Small intestine (tissue), 7 donors: ENCODE measurements at regions not wholly inside any gene's neighbourhood (a gene's known extent, or its start where the extent isn't known, plus 50 kb on each side); places are given as distances from the start of the nearest gene placed in this dataset.

Experiments used
- DNase-seq, 2 donors: peaks; one replicate each; pipeline versions ENCODE4 v3.0.0 to v3.0.0-alpha.2; 2013
- FAIRE-seq: peaks from 2 replicates; lab custom pipeline; 2012; peaks lifted over from hg19 to GRCh38; lab: Jason Lieb, UNC
- H3K27ac ChIP-seq, 3 donors: one replicate each; pipeline ENCODE4 v1.5.1; 2013; ENCODE audit warnings: low read length in 2 of 3, mild to moderate bottlenecking in 2 of 3, control low read depth in 1 of 3, inconsistent platforms in 1 of 3, low read depth in 1 of 3, moderate library complexity in 1 of 3
- H3K27me3 ChIP-seq, 3 donors: one replicate each; pipeline ENCODE4 v1.6.1; 2013; ENCODE audit warnings: low read length in 3 of 3, inconsistent platforms in 1 of 3; ENCODE audit not compliant: control insufficient read depth in 3 of 3, insufficient read depth in 3 of 3
- H3K36me3 ChIP-seq, 3 donors: one replicate each; pipeline ENCODE4 v1.6.1; 2013; ENCODE audit warnings: low read length in 3 of 3, inconsistent platforms in 1 of 3, low read depth in 1 of 3, mild to moderate bottlenecking in 1 of 3, moderate library complexity in 1 of 3; ENCODE audit not compliant: control insufficient read depth in 3 of 3, insufficient read depth in 2 of 3
- H3K4me1 ChIP-seq, 3 donors: one replicate each; pipeline ENCODE4 v1.6.1; 2013; ENCODE audit warnings: low read length in 2 of 3, inconsistent platforms in 1 of 3, low read depth in 1 of 3, mild to moderate bottlenecking in 1 of 3, moderate library complexity in 1 of 3; ENCODE audit not compliant: control insufficient read depth in 3 of 3, insufficient read depth in 2 of 3
- H3K4me3 ChIP-seq, 3 donors: one replicate each; pipeline ENCODE4 v1.5.1; 2013; ENCODE audit warnings: low read length in 3 of 3, control low read depth in 1 of 3, inconsistent platforms in 1 of 3, low read depth in 1 of 3, mild to moderate bottlenecking in 1 of 3, moderate library complexity in 1 of 3
- H3K9me3 ChIP-seq, 2 donors: one replicate each; pipeline ENCODE4 v1.6.1; 2013; ENCODE audit warnings: low read depth in 1 of 2, low read length in 1 of 2; ENCODE audit not compliant: control insufficient read depth in 2 of 2, insufficient read depth in 1 of 2
- WGBS, 3 donors: extraction: QIAGEN DNeasy Blood & Tissue Kit; methylation state at CpG; one replicate each; pipeline ENCODE4 v1.1.7; 2013; 5-methylcytosine and 5-hydroxymethylcytosine counted together
- donor health status: healthy with polysubstance abuse.
- donor health status: control.
- donor health status: control.
- donor health status: Bipolar disorder and iron deficiency.
- donor health status: healthy.

DNA sequence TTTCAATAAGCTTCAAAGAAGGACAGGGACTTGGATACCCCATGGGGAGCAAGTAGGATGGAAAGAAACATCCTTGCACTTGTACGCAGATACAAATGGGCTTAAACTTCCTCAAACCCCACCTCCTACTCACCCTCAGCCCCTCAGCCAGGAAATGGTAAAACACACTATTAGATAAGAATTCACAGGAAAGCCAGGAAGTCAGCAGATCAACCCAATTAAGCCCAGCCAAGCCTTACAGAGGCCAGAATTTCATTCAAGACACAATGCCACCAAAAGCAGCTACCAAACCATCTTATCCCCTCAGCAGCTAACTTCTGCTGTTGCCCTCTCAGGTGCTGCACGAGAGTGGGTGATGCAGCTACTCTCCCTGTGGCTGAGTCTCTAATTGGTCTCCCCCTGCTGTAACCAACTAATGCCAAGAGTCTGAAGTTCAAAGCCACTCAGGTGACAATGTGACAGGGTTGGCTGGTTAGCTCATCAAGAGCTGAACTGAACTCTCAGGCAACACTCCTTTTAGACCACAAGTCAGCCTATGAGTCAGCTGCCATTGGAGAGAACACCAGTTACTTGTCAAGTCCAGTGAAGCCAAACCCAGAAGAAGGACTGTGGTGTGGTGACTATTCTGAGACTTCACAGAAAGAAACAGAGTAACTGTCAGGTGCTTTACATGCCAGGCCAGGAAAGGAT, 201.9 kb downstream of the ZNF608 start:
- no peaks in the 10 kb centered on the region for H3K9me3 ChIP-seq
- WGBS, 3 donors, result 50 to 65% (median 58%) methylated on average over 2 of the region's 2 CpGs
- H3K36me3 ChIP-seq, result no peaks in the 10 kb centered on the region
- H3K4me1 ChIP-seq, result peaks cover 0 to 3% (median 0%) of the 10 kb centered on the region in 3 donors
- FAIRE-seq (no peak), DNase-seq (peak; percentile 51 to 58)
- H3K27ac ChIP-seq, result no peak overlapping the region
- no peaks in the 10 kb centered on the region for H3K27me3 ChIP-seq
- no peak overlapping the region for H3K4me3 ChIP-seq

DNA sequence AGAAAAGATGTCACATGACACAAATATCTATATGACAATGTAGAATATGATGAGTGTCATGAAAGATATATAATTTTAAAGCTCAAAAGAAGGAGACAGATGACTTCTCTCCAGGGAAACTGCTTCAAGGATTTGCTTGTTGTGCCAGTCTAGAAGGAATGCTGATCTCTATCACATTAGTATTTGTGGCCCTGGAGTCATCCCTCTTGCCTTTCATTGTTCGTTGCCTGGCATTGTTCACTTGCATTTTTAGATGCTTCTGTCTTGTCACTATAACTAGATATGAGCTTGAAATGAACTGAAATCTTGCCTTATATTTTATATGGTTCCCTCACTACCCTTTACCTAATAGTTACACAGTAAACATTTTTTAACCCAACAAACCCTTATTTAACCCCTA, 207.5 kb downstream of the ZNF608 start:
- FAIRE-seq (no peak), DNase-seq (no peak)
- Histone ChIP-seq H3K9me3 (no peaks in the 10 kb centered on the region), H3K27ac (no peak overlapping the region), H3K4me3 (no peak overlapping the region), H3K4me1 (no peaks in the 10 kb centered on the region), H3K36me3 (no peaks in the 10 kb centered on the region), H3K27me3 (no peaks in the 10 kb centered on the region)
- 65 to 82% (median 71%) methylated on average over 1 of the region's 1 CpG for WGBS, 3 donors

DNA sequence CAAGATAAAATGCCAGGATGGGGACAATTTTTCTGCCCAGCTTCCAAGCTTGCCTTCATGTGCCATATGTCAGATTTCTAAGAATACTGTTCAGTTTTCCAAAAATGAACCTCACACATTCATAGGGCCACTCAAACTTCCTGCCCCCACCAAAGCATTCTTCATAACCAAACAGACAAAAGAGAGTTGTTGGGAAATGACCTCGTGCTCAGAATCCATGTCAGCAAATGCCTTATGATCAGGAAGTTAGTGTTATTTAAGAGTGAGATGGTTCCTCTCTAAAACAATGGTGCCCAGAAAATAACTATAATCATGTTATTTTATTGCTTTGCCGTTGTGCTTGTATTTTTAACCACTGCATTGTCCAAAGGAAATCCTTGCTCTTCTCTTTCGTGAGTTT, 208.2 kb downstream of the ZNF608 start:
- Histone ChIP-seq H3K4me3 (no peak overlapping the region), H3K27me3 (no peaks in the 10 kb centered on the region), H3K27ac (no peak overlapping the region), H3K36me3 (no peaks in the 10 kb centered on the region), H3K9me3 (peaks cover 0 to 4% of the 10 kb centered on the region in 2 donors), H3K4me1 (no peaks in the 10 kb centered on the region)
- WGBS, 3 donors, result 68 to 72% (median 70%) methylated on average over 3 of the region's 3 CpGs
- DNase-seq (no peak), FAIRE-seq (no peak)

DNA sequence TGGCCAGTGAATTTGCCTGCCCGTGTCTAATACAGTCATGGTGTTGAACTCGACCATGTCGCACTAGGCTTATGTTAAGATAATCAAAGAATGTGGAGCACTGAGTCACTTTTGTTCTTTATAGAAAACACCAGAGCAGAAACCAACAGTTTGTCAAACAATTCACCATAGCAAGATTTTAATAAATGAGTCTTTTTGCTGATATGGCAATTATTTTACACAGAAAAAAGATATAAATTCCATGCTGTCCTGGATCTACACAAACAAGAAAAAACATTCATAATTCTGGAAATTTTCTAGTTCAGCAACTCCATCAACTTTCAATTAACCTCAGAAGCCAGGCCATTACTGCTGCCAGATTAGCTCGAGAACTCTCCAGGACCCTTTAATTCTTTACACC, 208.9 kb downstream of the ZNF608 start:
- no peak for FAIRE-seq
- no peak overlapping the region for H3K4me3 ChIP-seq
- no peaks in the 10 kb centered on the region for H3K4me1 ChIP-seq
- H3K9me3 ChIP-seq, result peaks cover 0 to 4% of the 10 kb centered on the region in 2 donors
- H3K27ac ChIP-seq, result no peak overlapping the region
- H3K36me3 ChIP-seq, result no peaks in the 10 kb centered on the region
- WGBS, 3 donors, result 89 to 94% (median 93%) methylated on average over 4 of the region's 4 CpGs
- no peaks in the 10 kb centered on the region for H3K27me3 ChIP-seq
- no peak for DNase-seq

DNA sequence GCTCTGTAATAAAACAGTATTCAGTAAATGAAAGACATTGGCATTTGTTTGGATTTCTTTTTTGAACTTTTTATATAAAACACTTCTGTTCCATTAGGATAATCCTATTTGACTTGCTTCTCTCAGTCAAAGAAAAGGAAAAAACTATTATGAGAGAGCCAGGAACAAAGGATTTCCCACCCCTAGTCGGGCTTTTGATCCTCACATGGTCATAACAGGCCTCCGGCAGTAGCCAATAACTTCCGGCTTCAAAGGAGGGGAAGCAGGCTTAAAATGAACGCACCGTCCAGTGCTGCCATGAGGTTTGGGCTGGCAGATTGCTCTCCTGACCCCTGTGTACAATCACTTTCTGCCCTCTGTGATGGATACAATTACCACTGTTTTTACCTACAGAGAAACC, 209.3 kb downstream of the ZNF608 start:
- H3K9me3 ChIP-seq, result peaks cover 0 to 4% of the 10 kb centered on the region in 2 donors
- no peaks in the 10 kb centered on the region for H3K4me1 ChIP-seq
- 78 to 90% (median 87%) methylated on average over 5 of the region's 5 CpGs for WGBS, 3 donors
- H3K27me3 ChIP-seq, result no peaks in the 10 kb centered on the region
- H3K36me3 ChIP-seq, result no peaks in the 10 kb centered on the region
- no peak overlapping the region for H3K4me3 ChIP-seq
- peak overlapping the region in 1 of 3 donors; percentile 11 for H3K27ac ChIP-seq
- FAIRE-seq, result no peak
- DNase-seq, result no peak

DNA sequence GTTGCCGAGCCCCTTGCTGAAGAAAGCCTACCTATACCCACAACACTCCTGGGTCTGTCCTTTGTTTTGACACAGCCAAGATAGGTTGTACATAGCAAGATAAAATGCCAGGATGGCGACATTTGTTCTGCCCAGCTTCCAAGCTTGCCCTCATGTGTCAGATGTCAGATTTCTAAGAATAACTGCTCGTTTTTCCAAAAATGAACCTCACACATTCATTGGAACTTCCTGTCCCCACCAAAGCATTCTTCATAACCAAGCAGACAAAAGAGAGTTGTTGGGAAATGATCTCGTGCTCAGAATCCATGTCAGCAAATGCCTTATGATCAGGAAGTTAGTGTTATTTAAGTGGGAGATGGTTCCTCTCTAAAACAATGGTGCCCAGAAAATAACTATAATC, 210.1 kb downstream of the ZNF608 start:
- no peak for DNase-seq
- no peak for FAIRE-seq
- Histone ChIP-seq H3K4me3 (no peak overlapping the region), H3K9me3 (peaks cover 0 to 4% of the 10 kb centered on the region in 2 donors), H3K4me1 (no peaks in the 10 kb centered on the region), H3K27ac (no peak overlapping the region), H3K27me3 (no peaks in the 10 kb centered on the region), H3K36me3 (no peaks in the 10 kb centered on the region)
- WGBS, 3 donors, result 73 to 88% (median 81%) methylated on average over 4 of the region's 4 CpGs

DNA sequence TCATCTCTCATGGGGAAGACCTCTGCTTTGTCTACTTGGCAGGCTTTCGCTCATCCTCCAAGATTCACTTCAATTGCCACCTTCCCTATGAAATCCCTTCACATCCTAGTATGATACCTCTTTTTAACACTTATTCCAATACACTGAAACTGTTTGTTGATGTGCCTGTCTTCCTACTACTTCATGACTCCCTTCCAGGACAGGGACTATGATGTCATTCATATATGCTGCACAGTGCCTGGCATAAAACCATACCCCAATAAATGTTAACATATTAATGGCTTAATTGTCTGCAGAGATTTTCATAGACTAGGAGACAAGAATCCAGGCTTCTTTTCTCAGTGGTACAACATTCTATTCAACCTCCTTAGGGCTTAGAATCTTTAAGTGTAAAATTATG, 215.5 kb downstream of the ZNF608 start:
- Histone ChIP-seq H3K27me3 (no peaks in the 10 kb centered on the region), H3K4me3 (no peak overlapping the region), H3K4me1 (peaks cover 0 to 17% (median 0%) of the 10 kb centered on the region in 3 donors), H3K36me3 (no peaks in the 10 kb centered on the region), H3K27ac (no peak overlapping the region), H3K9me3 (peaks cover 0 to 4% of the 10 kb centered on the region in 2 donors)
- no peak for DNase-seq
- no peak for FAIRE-seq
- 88 to 94% (median 88%) methylated on average over 1 of the region's 1 CpG for WGBS, 3 donors

DNA sequence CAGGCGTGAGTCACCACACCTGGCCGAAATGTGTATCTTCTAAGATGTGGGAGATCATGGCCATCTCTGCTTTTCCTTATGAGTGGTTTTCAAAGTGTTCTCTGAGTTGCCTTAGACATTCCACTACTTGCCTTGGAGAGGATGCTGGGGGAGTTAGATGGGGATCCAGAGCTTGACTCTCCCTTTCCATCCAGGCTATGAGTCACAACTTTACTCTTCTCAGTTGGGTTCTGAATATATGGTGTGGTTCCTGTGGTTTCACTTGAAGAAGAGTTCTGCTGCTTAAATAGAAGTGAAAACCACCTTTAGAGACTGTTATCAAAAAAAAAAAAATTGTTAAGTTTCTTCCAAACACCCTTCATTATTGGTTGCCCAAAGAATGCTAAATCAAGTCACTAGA, 217.6 kb downstream of the ZNF608 start:
- peaks cover 0 to 17% (median 5%) of the 10 kb centered on the region in 3 donors for H3K4me1 ChIP-seq
- no peak for FAIRE-seq

More for the DNA sequence above, 217.6 kb downstream of the ZNF608 start:
- peaks cover 0 to 4% of the 10 kb centered on the region in 2 donors for H3K9me3 ChIP-seq
- no peaks in the 10 kb centered on the region for H3K36me3 ChIP-seq
- no peaks in the 10 kb centered on the region for H3K27me3 ChIP-seq
- H3K4me3 ChIP-seq, result no peak overlapping the region
- no peak overlapping the region for H3K27ac ChIP-seq
- 81 to 91% (median 82%) methylated on average over 2 of the region's 2 CpGs for WGBS, 3 donors
- no peak for DNase-seq
